Heart left ventricle (tissue), 16 donors: ENCODE measurements at regions not wholly inside any gene's neighbourhood (a gene's known extent, or its start where the extent isn't known, plus 50 kb on each side); places are given as distances from the start of the nearest gene placed in this dataset.
A peak's percentile ranks its signal among the peaks of the same experiment; 100 is the strongest.

Source experiments
- ATAC-seq, 4 donors: fragments of 200-7000 bp; cut with Tn5 transposase; one replicate each; pipeline ENCODE4 v1.9.1; 2020 to 2022; ENCODE audit warnings: moderate library complexity in 4 of 4, mild to moderate bottlenecking in 3 of 4, moderate number of reproducible peaks in 1 of 4
- DNase-seq, 5 donors: peaks; one replicate each; pipeline ENCODE4 v3.0.0-alpha.2; 2020
- H3K27ac ChIP-seq, 12 donors: fragments of 200-600 bp; sonication (generic) in 4 of 12; one replicate each; pipeline versions ENCODE4 v1.5.0 to v1.8.0; 2016 to 2022; ENCODE audit warnings: mild to moderate bottlenecking in 2 of 12
- H3K27me3 ChIP-seq, 9 donors: fragments of 200-600 bp; sonication (generic) in 2 of 9; one replicate each; pipeline versions ENCODE4 v1.5.1 to v1.8.0; 2016 to 2022; ENCODE audit warnings: mild to moderate bottlenecking in 3 of 9
- H3K36me3 ChIP-seq, 9 donors: fragments of 200-600 bp; sonication (generic) in 2 of 9; one replicate each; pipeline versions ENCODE4 v1.5.0 to v1.8.0; 2018 to 2022; ENCODE audit warnings: mild to moderate bottlenecking in 2 of 9
- H3K4me1 ChIP-seq, 12 donors: fragments of 200-600 bp; sonication (generic) in 4 of 12; one replicate each; pipeline versions ENCODE4 v1.5.0 to v1.8.0; 2016 to 2022; ENCODE audit warnings: mild to moderate bottlenecking in 3 of 12
- H3K4me3 ChIP-seq, 12 donors: fragments of 200-600 bp; sonication (generic) in 4 of 12; one replicate each; pipeline versions ENCODE4 v1.5.0 to v1.8.0; 2017 to 2022; ENCODE audit warnings: mild to moderate bottlenecking in 9 of 12, moderate library complexity in 4 of 12
- H3K9me3 ChIP-seq, 12 donors: fragments of 200-600 bp; sonication (generic) in 4 of 12; one replicate each; pipeline versions ENCODE4 v1.5.0 to v1.8.0; 2016 to 2022; ENCODE audit warnings: mild to moderate bottlenecking in 1 of 12
- CTCF ChIP-seq, 12 donors: fragments of 200-600 bp; sonication (generic) in 4 of 12; IDR thresholded peaks; one replicate each; pipeline versions ENCODE4 v1.5.0 to v1.8.0; 2018 to 2022; ENCODE audit warnings: antibody characterized with exemption in 12 of 12, mild to moderate bottlenecking in 5 of 12
- POLR2A ChIP-seq, 2 donors: fragments of 450-650 bp; IDR thresholded peaks; one replicate each; pipeline ENCODE4 v1.6.1; 2017; ENCODE audit warnings: antibody characterized with exemption in 2 of 2, mild to moderate bottlenecking in 2 of 2, moderate library complexity in 2 of 2
- WGBS, 4 donors: extraction: QIAGEN DNeasy Blood & Tissue Kit in 2 of 4; methylation state at CpG; one replicate each; pipeline versions ENCODE4 v1.1.5 to v1.1.7; 2013 to 2018; 5-methylcytosine and 5-hydroxymethylcytosine counted together
- intact Hi-C, 10 donors: fragments of 100-400 bp; cut with DNase I; formaldehyde crosslinking; loops; one replicate each; pipeline versions ENCODE4 v1.11.1 to v1.14.2; 2022
- donor health status: ischemic (EF 13 %, LVEDD 7.1; RV severe dilation, severe dysfunction).
- donor health status: healthy with polysubstance abuse.
- donor health status: DM: no; HTN: yes; CAD: no.
- donor health status: DM: no; HTN: no; CAD: no.
- donor health status: ischemic (EF 25% LVEDD 6.9; RV normal size, moderate dysfunction).
- donor health status: ischemic (EF 25% LVEDD 5.7; RV mildly dilated, moderate dysfunction).
- donor health status: healthy.
- donor health status: DM: yes; HTN: yes; CAD: no.
- donor health status: ischemic (EF 35%, LVEDD 5.7; RV mildly dilated, moderate dysfunction).
- donor health status: nonischemic (EF 11% LVEDD 7.7; RV severe dilation, severe dysfunction).
- donor health status: DM: yes; HTN: yes; CAD: no.
- donor health status: PGD.
- donor health status: ischemic (EF 29% LVEDD 5.4; RV normal size, mild dysfunction).
- donor health status: nonischemic (EF 23%, LVEDD 6.1; RV moderate dilation, normal function).

- intact Hi-C loops, result no loop called here
- ATAC-seq, result no peak
- 88 to 92% (median 89%) methylated on average over 4 of the region's 4 CpGs for WGBS, 4 donors
These were observed 632.3 kb downstream of the CCDC171 start for GRCh38 chr9:16184964-16185646.

DNA sequence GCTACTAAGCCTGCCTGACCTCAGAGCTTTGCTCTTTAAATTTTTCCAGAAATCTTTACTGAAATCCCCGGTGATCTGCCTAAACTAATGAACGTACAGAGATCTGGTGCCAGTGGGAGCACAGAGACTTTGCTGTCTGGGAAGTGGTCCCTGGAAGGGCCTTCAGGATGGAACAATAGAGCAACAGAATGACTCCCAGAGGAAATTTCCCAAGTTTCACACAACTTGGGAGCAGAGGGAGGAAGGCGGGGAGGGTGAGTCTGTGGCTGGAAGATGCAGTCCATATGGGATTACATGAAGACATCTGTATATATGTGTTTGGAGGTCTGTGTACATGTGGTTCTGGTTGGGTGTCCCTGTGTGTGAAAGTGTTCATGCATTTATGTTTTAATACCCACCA is 638.3 kb downstream of the CCDC171 start:
- intact Hi-C loops, result loop anchor here in 3 of 10 donors (5.0 to 10.0 kb wide), 5 partner anchors 151 to 1274 kb away; no protein-coding TSS in a partner anchor

More at GRCh38 chr9:16184964-16185646, 632.3 kb downstream of the CCDC171 start:
- Histone ChIP-seq H3K36me3 (no peaks in the 10 kb centered on the region), H3K27ac (no peak overlapping the region), H3K4me1 (peaks cover 0 to 16% (median 0%) of the 10 kb centered on the region in 12 donors), H3K4me3 (no peak overlapping the region), H3K9me3 (peaks cover 0 to 17% (median 7%) of the 10 kb centered on the region in 12 donors), H3K27me3 (no peaks in the 10 kb centered on the region)
- no peak for DNase-seq
- no peak for TF ChIP-seq POLR2A (IDR thresholded peaks at IDR 0.05)
- no peak for TF ChIP-seq CTCF (IDR thresholded peaks at IDR 0.05)

DNA sequence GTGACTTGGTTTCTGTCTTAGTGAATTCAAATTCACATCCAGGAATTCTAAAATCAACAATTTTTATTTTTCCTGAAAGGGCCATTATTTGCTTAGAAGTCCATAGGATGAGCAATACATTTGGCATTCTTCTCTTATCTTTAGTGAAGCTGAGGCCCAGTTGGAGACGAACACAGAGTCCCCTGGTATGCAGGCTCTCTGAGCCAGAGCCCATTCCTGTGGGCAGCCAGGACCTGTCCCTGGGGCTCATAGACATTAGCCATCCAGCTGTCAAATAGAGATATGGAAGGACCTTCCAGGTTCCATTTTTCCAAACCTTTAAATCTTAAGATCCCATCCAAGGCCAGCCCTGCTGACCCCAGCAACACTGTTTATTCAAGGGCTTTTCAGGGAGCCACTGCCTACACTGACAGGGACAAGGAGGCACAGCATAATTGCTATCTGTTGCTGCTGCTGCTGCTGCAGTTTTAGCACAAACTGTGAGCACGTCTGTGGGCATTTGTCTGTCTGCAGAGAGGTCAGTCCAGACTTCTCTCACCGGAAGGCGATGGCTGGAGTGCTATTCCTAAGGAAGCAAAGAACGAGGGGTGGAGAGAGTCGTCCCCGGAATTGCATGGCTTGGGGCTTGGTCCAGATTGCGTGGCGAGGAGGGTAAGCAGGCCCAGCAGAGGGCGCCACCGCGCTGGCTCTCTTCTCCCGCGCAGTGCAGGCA is 639.0 kb downstream of the CCDC171 start:
- H3K27me3 ChIP-seq, result no peaks in the 10 kb centered on the region
- 0 to 2% (median 1%) methylated on average over 14 of the region's 14 CpGs for WGBS, 4 donors
- DNase-seq (peak; percentile 72 to 86 (median 81)), ATAC-seq (peak; percentile 88 to 98 (median 96))
- H3K9me3 ChIP-seq, result peaks cover 0 to 19% (median 7%) of the 10 kb centered on the region in 12 donors
- intact Hi-C loops, result loop anchor here in 3 of 10 donors (5.0 to 10.0 kb wide), 5 partner anchors 150 to 1273 kb away; no protein-coding TSS in a partner anchor
- peak; percentile 60 to 84 (median 80) for TF ChIP-seq CTCF (IDR thresholded peaks at IDR 0.05)
- no peak for TF ChIP-seq POLR2A (IDR thresholded peaks at IDR 0.05)
- no peaks in the 10 kb centered on the region for H3K36me3 ChIP-seq
- peak overlapping the region in 1 of 12 donors; percentile 10 for H3K4me3 ChIP-seq
- peaks cover 0 to 13% (median 2%) of the 10 kb centered on the region in 12 donors for H3K4me1 ChIP-seq
- peak overlapping the region in 5 of 12 donors; percentile 11 to 31 (median 28) for H3K27ac ChIP-seq

More for the DNA sequence above, 638.3 kb downstream of the CCDC171 start:
- Histone ChIP-seq H3K4me3 (no peak overlapping the region), H3K4me1 (peaks cover 0 to 12% (median 0%) of the 10 kb centered on the region in 12 donors), H3K9me3 (peaks cover 0 to 19% (median 7%) of the 10 kb centered on the region in 12 donors), H3K27ac (peak overlapping the region in 1 of 12 donors; percentile 11), H3K36me3 (no peaks in the 10 kb centered on the region), H3K27me3 (no peaks in the 10 kb centered on the region)
- WGBS, 4 donors, result 74 to 87% (median 80%) methylated on average over 3 of the region's 3 CpGs
- ATAC-seq, result no peak
- DNase-seq, result no peak
- TF ChIP-seq POLR2A (IDR thresholded peaks at IDR 0.05) (no peak), CTCF (IDR thresholded peaks at IDR 0.05) (no peak)
